NCI-H526 (cell line): ENCODE measurements at regions not wholly inside any gene's neighbourhood (a gene's known extent, or its start where the extent isn't known, plus 50 kb on each side); places are given as distances from the start of the nearest gene placed in this dataset.

Source experiments
- DNase-seq, 2 experiments: peaks; one replicate each; lab custom pipeline; 2025; lab: John Stamatoyannopoulos, UW

DNA sequence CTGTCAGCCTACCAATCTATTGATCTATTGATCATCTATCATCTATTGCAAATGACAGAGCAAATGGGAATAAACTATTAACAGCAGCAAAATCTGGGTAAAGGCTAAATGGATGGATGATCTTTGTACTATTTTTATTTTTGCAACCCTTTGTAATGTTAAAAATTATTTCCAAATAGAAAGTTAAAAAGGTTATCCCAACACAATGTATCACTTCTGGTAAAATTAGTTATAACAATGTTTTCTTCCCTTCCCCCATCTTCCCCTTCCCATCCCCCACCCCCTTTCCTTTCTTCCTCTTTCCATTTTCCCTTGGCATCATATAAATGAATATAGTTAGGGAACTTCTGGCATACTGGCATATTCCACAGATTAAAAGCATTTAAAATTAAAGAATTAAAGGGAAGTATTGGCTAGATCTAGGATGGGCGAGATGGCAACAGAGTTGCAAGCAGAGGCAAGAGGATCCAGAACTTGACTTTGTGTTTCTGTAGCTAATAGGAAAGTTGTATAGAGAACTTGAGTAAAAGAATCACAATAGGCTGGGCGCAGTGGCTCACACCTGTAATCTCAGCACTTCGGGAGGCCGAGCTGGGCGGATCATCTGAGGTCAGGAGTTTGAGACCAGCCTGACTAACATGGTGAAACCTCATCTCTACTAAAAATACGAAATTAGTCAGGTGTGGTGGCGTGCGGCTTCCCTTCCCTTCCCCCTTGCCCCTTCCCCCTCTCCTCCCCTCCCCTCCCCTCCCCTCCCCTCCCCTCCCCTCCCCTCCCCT, 66.6 kb upstream of the TAF11L2 start:
- DNase-seq: no peak

DNA sequence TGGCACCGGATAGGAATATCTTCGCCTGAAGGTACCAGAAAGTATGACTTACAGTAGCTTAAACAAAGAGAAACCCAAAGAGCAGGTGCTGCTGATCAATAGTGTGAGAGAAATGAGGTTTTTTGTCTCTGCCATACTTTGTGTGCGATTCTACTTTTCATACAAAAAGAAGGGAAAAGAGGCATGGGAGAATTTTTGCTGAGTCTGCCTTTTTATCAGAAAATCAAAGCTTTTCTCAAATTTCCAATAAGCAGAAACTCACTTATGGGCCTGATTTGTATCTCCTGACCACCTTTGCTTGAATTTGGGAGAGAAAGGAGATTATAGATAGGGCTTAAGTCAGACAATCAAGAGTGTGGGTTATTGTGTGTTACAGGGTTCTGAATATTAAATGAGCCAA, 65.5 kb upstream of the TAF11L2 start:
- no peak for DNase-seq

DNA sequence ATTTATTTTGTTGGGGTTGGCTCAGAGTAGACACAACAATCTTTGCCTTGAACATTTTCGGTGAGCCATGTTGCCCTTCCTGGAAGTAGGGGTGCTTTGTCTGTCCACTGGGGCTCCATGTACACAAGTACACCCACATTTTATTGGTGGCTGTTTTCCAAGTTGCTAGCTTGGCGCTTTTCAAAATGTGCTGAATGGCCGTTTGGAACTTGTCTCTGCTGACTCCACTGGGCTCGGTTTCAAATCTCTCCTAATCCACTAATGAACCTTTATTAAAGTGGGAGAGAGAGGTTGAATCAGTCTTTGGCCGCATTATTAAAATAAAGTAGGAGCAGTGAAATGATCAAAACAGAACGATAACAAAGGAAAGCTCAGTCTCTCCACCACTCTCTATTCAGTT, 64.6 kb upstream of the TAF11L2 start:
- no peak for DNase-seq

DNA sequence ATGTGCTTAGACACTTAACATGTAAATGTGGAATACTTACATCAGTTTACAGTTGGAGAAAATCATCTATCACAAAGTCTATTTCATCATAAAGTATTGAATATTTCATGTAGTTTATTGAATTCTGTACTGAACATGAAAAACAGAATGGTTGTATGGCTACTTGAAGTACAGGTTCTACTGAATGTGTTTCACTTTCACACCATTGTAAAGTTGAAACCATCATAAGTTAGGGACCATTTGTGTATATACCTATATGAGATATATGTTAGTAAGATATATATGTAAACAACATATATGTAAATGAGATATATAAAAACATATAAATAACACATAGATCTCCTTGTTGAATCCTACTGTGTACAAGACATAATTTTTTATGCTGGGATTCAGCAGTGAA, 63.0 kb upstream of the TAF11L2 start:
- no peak for DNase-seq

DNA sequence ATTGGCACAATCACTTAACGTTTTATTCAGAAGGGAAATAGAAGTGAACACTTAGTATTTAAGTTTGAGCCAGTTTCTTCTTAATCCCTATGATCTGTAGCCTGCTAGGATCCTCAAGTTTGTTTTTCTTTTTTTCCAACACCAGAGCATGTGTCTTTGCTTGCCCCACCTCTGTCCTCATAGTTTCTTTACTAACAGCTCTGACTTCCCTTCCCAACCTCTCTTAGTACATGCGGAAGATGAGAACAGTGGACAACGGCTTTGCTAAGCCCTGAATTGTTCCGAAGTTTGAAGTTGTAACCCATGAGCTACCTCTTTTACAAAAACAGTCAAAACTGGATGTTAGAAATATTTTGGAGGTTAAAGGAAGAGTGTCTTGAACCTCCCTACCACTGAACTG, 61.7 kb upstream of the TAF11L2 start:
- DNase-seq: no peak

DNA sequence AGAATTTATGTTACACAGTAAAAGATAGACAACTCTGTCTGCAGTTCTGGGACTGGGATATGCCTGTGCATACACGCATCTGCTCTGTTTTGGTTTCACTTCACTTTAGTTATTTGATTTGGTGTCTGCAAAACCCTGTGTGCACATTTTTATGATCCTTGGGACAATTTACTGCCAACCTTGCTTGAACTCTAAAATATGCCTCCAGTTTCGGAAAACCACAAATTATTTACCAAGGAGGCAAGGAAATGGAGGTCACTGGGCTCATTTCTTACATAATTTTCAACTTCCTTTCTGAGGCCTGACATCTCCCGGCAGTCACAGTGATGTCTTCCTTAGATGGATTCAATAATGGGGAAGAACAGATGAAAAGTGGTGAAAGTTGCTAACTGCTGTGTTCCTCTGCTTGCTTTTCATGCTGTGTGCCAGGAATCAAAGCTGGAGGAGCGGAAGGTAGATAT, 61.2 kb upstream of the TAF11L2 start:
- DNase-seq: no peak

DNA sequence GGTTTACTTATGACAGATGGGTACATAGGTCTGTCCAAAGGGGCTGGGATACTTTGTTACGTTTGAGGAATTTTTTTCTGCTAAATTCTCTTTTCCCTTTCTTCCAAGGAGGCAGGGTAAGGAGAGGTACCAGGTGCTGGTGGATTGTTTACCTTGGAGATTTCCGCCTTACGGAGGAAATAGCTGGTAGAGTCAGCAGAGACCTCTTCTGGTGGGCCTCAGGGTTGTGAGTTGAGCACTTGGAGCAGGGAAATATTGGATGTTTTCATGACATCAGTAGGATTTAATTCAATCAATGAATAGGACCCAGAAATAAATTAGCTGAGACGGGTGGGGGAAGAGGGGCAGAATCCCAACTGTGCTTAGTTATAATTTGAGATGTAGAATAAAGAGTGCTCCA, 60.0 kb upstream of the TAF11L2 start:
- no peak for DNase-seq

DNA sequence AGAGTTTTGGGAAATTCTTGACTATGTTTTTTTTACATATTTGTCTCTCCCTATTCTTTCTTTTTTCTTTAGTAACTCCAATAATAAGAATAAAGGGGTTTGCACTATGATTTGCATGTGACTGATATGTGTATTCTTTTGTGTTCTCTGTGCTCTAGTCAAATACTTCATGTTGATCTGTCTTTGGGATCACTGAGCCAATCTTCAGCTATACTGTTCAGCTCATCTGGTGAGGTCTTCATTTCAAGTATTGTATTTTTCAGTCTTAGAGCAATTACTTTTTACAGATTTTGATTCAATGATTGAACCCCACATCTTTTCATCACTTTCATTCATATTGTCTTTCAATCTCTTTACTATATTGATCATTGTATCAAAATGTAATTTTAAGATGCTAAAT, 58.1 kb upstream of the TAF11L2 start:
- no peak for DNase-seq

DNA sequence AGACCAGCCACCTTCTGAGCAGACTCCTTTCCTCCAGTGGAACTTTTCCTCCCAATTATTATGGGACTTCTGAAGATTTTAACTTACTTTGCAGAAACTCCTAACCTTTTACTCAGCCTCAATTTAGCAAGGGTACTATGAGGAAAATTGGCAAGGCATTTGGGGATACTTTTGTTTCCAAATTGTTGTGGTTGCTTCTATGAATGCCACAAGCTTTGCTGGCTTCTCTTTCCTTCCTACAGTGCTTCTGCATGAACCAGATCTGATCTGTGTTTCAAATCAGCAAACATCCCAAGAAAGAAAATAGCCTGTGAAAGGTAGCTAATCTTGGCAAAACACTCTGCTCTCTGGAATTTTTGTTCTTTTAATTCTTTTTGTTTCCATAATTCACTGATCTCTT, 57.3 kb upstream of the TAF11L2 start:
- DNase-seq: no peak

DNA sequence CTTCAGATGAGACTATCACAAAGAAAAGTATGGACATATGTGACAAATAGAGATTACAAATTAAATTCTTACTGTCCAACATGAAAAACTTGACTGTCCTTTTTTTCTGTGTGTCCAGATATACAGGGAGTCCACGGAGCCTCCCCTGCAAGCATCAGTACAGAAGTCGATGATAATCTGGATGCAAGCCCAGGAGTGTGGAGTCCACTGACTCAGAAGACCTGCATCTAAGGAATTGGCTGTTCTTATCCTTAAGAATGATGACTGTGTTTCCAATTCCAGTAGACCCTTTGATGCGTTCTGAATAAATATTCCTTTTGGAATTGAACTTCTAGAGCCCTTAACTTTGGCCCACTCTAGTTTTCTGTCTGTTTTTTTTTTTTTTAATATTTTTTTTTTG, 56.7 kb upstream of the TAF11L2 start:
- no peak for DNase-seq

DNA sequence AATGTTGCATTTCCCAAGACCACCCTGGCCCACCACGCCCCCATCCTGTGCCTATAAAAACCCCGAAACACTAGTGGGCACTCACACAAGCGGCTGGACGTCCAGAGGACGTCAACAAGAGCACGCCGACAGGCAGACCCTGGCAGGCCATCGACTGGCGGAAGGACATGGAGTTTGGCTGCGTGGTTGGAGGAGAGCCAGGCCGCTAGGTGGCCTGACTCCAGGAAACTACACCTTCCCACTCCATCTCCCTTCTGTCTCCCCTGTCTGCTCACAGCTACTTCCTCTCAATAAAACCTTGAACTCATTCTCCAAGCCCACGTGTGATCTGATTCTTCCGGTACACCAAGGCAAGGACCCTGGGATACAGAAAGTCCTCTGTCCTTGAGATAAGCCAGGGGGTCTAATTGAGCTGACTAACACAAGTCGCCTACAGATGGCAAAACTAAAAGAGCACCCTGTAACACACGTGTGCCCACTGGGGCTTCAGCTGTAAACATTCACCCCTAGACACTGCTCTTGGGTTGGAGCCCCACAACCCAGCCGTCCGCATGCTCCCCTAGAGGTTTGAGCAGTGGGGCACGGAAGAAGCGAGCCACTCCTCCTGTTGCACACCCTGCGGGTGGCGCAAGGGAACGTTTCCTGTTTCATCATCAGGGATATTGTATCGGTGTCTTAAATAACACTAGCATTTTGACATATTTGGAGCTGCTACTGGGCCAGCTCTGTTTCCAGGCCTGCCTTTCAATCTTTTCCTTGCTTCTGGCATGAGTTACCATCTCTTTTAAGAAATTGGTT, 54.5 kb upstream of the TAF11L2 start:
- no peak for DNase-seq

DNA sequence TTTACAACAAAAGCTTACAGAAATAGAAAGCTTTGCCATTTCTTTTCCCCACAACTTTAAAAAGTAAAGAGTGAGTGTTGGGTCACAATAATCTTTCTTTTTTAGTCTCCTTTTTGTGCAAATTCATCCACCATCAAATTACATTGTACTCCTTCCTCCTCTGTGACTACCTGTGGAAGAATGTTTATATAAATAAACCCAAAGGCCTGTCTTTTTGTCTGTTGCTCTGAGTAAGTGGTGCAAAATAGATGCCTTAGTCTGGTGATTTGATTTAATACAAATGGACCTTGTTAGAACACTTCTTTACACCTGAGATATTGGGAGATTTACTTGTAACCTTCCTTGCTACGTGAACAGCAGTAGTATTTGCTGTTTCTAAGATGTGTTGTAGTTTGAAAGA, 53.5 kb upstream of the TAF11L2 start:
- DNase-seq: no peak

DNA sequence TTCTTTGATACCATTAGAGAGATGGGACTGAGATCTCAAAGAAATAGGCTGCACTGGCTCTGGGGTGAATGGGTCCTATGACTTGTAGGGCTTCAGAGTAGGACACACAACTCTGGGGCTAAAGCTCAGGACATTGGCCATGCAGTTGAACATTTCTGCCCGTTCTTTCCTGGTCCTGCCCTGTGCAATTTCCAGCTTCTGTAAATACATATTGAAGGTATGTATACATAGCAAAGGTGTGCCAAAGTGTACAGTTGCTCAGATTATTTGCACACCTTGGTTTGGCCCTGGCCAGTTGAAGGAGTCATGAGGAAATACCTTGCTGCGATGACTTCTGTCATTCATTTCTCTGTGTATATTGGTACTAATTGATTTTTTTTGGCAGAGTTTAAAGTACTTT, 52.8 kb upstream of the TAF11L2 start:
- no peak for DNase-seq
